Hepatocyte (in vitro differentiated cells): ENCODE measurements at regions not wholly inside any gene's neighbourhood (a gene's known extent, or its start where the extent isn't known, plus 50 kb on each side); places are given as distances from the start of the nearest gene placed in this dataset.

ENCODE experiments used
- DNase-seq: peaks from one replicate; pipeline ENCODE4 v3.0.0-alpha.2; 2016; ENCODE audit warnings: low spot score
- H2AFZ ChIP-seq: fragments of 200-600 bp; sonication (generic); 2 replicates; pipeline ENCODE4 v1.6.0; 2016; ENCODE audit warnings: antibody characterized with exemption, mild to moderate bottlenecking
- H3K27ac ChIP-seq: fragments of 200-600 bp; sonication (generic); 2 replicates; pipeline ENCODE4 v1.5.1; 2016; ENCODE audit warnings: mild to moderate bottlenecking
- H3K27me3 ChIP-seq: fragments of 200-600 bp; sonication (generic); 2 replicates; pipeline ENCODE4 v1.6.1; 2016
- H3K36me3 ChIP-seq: fragments of 200-600 bp; sonication (generic); replicated peaks from 2 replicates; pipeline ENCODE4 v1.5.1; 2016; ENCODE audit warnings: low read depth; ENCODE audit not compliant: insufficient read depth
- H3K4me1 ChIP-seq: fragments of 200-600 bp; sonication (generic); 2 replicates; pipeline ENCODE4 v1.5.1; 2016; ENCODE audit warnings: mild to moderate bottlenecking, moderate library complexity; ENCODE audit not compliant: insufficient read depth
- H3K4me2 ChIP-seq: fragments of 200-600 bp; sonication (generic); 2 replicates; pipeline ENCODE4 v1.6.0; 2016
- H3K4me3 ChIP-seq: fragments of 200-600 bp; sonication (generic); 2 replicates; pipeline ENCODE4 v1.5.1; 2016; ENCODE audit warnings: mild to moderate bottlenecking
- H3K79me2 ChIP-seq: fragments of 200-600 bp; sonication (generic); 2 replicates; pipeline ENCODE4 v1.6.0; 2017; ENCODE audit warnings: mild to moderate bottlenecking
- H3K9me2 ChIP-seq: fragments of 200-600 bp; sonication (generic); replicated peaks from 2 replicates; pipeline ENCODE4 v1.6.0; 2017; ENCODE audit warnings: mild to moderate bottlenecking; ENCODE audit not compliant: insufficient read depth
- H3K9me3 ChIP-seq: fragments of 200-600 bp; sonication (generic); 2 replicates; pipeline ENCODE4 v1.5.1; 2016; ENCODE audit warnings: low read depth, mild to moderate bottlenecking
- H4K20me1 ChIP-seq: fragments of 200-600 bp; sonication (generic); 2 replicates; pipeline ENCODE4 v1.6.0; 2016; ENCODE audit warnings: mild to moderate bottlenecking; ENCODE audit not compliant: insufficient read depth, poor library complexity, severe bottlenecking
- EZH2 ChIP-seq: fragments of 200-600 bp; sonication (generic); IDR thresholded peaks from 2 replicates; pipeline ENCODE4 v1.6.1; 2016; ENCODE audit warnings: antibody characterized with exemption, mild to moderate bottlenecking, borderline replicate concordance
- EZH2phosphoT487 ChIP-seq: fragments of 200-600 bp; sonication (generic); IDR thresholded peaks from one replicate; pipeline ENCODE4 v1.6.1; 2018; ENCODE audit warnings: antibody characterized with exemption, mild to moderate bottlenecking, low read depth, moderate library complexity; ENCODE audit not compliant: unreplicated experiment, severe bottlenecking
- WGBS: methylation state at CpG from one replicate; pipeline ENCODE4 v1.1.6; 2016; ENCODE audit warnings: low lambda C conversion rate; ENCODE audit errors: missing lambda C conversion rate; 5-methylcytosine and 5-hydroxymethylcytosine counted together
- TF ChIP-seq, protein P1 (sequence below): fragments of 200-600 bp; sonication (generic); IDR thresholded peaks from 2 replicates; pipeline ENCODE4 v1.5.1; 2016; ENCODE audit warnings: antibody characterized with exemption, mild to moderate bottlenecking; ENCODE audit not compliant: poor library complexity

DNA sequence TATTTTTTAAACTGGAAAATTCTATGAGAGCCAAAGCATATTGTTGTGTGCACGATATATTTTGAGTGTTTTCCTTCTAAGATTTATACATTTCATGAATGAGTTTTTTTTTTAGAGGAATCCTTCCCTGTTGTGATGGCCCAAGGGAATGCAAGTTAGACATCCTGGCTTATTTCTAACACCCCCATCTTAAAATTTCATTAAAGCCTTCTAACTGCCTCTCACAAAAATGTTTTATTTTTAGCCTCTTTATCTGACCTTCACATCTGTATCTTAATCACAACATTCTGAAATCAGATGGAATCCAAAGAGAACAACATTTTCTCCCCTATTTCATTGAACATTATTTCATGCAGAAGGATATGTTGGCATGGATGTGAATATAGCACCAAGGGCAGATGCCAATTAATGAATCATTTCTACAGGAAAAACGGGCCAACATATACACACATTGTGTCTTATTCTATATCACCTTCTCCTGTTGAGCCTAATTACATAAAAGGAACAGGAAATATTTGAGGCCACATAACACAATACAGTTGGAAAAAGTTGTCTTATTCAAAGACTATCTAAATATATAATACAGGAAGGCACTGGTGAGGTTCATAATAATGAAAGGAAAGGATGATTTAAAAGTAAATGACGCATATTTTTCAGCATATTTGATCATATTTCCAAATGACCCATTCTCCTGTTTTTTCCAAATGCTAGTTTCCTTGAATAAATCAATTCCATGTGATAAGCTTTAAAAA, 455.5 kb downstream of the TTLL7 start:
- WGBS = 94% methylated on average over 3 of the region's 3 CpGs
- no peaks in the 10 kb centered on the region for H3K9me2 ChIP-seq
- no peak overlapping the region for H3K4me2 ChIP-seq
- TF ChIP-seq, protein P1, sequence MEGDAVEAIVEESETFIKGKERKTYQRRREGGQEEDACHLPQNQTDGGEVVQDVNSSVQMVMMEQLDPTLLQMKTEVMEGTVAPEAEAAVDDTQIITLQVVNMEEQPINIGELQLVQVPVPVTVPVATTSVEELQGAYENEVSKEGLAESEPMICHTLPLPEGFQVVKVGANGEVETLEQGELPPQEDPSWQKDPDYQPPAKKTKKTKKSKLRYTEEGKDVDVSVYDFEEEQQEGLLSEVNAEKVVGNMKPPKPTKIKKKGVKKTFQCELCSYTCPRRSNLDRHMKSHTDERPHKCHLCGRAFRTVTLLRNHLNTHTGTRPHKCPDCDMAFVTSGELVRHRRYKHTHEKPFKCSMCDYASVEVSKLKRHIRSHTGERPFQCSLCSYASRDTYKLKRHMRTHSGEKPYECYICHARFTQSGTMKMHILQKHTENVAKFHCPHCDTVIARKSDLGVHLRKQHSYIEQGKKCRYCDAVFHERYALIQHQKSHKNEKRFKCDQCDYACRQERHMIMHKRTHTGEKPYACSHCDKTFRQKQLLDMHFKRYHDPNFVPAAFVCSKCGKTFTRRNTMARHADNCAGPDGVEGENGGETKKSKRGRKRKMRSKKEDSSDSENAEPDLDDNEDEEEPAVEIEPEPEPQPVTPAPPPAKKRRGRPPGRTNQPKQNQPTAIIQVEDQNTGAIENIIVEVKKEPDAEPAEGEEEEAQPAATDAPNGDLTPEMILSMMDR = no peak
- TF ChIP-seq EZH2 (no peak), EZH2phosphoT487 (no peak)
- H3K27me3 ChIP-seq = no peaks in the 10 kb centered on the region
- no peaks in the 10 kb centered on the region for H3K36me3 ChIP-seq
- H2AFZ ChIP-seq = no peak overlapping the region
- no peak overlapping the region for H3K4me3 ChIP-seq
- H3K27ac ChIP-seq = no peak overlapping the region
- H3K79me2 ChIP-seq = no peaks in the 10 kb centered on the region
- DNase-seq = no peak
- no peaks in the 10 kb centered on the region for H3K9me3 ChIP-seq
- no peaks in the 10 kb centered on the region for H4K20me1 ChIP-seq
- H3K4me1 ChIP-seq = no peaks in the 10 kb centered on the region

DNA sequence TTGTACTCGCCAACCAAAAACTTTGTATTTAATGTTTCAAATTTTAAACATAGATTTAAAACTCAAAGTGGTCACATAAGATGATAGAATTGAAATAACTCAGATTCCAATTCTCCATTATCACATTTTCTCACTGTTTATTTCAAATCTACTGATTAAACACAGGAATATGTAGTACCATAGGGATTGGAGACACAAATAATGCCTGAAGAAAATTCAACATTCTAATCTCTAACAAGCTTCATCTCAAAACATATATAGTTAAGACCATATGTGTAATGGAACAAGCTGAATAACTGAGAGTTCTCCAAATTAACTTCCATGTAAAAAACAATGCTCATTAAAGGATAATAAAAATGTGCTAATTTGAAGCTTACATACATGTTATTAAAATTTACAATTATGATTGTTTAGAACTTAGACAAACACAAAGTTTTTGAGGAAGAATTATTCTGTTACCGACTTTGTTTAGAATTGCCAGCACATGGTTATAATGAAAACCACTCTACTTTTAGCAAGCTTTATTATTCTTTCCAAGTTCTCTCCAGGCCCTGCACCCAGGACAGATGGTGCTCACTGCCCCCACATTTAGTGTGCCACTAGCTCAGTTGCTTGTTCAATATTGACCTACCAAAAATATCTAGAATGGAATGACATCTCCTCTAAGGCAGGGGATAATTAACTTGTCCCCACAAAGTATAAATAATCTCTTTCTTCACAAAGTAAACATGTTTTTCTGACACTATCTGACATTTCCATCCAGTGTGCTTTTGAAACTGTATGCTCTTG, 467.2 kb downstream of the TTLL7 start:
- DNase-seq = no peak
- TF ChIP-seq EZH2phosphoT487 (no peak), EZH2 (no peak)
- TF ChIP-seq, protein P1 = no peak
- no peaks in the 10 kb centered on the region for H4K20me1 ChIP-seq
- no peak overlapping the region for H3K4me3 ChIP-seq
- no peak overlapping the region for H2AFZ ChIP-seq
- H3K79me2 ChIP-seq = no peaks in the 10 kb centered on the region
- H3K36me3 ChIP-seq = no peaks in the 10 kb centered on the region
- H3K4me2 ChIP-seq = no peak overlapping the region
- no peak overlapping the region for H3K27ac ChIP-seq
- H3K9me3 ChIP-seq = no peaks in the 10 kb centered on the region
- H3K9me2 ChIP-seq = no peaks in the 10 kb centered on the region
- no peaks in the 10 kb centered on the region for H3K27me3 ChIP-seq
- H3K4me1 ChIP-seq = peaks cover 7% of the 10 kb centered on the region
- 74% methylated on average over 2 of the region's 2 CpGs for WGBS

DNA sequence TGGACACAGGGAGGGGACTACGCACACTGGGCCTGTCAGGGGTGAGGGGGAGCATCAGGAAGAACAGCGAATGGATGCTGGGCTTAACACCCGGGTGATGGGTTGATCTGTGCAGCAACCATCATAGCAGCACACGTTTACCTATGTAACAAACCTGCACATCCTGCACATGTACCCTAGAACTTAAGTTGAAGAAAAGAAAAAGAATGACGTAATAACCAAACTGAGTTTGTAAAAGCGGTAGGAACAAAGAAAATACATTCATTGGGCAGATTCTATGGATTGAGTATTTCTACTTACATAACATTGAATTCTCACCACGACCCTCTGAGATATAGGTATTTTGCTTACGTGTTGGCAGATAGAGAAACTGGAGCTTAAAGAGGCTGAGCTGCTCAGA, 468.4 kb downstream of the TTLL7 start:
- TF ChIP-seq EZH2phosphoT487 (no peak), EZH2 (no peak)
- TF ChIP-seq, protein P1 = no peak
- no peaks in the 10 kb centered on the region for H3K36me3 ChIP-seq
- H4K20me1 ChIP-seq = no peaks in the 10 kb centered on the region
- H3K9me2 ChIP-seq = no peaks in the 10 kb centered on the region
- DNase-seq = no peak
- no peak overlapping the region for H3K4me2 ChIP-seq
- no peak overlapping the region for H3K4me3 ChIP-seq
- H3K79me2 ChIP-seq = no peaks in the 10 kb centered on the region
- H2AFZ ChIP-seq = no peak overlapping the region
- H3K9me3 ChIP-seq = no peaks in the 10 kb centered on the region
- peaks cover 7% of the 10 kb centered on the region for H3K4me1 ChIP-seq
- no peak overlapping the region for H3K27ac ChIP-seq
- no peaks in the 10 kb centered on the region for H3K27me3 ChIP-seq
- 91% methylated on average over 8 of the region's 8 CpGs for WGBS
